Breast epithelium (tissue), 4 donors: ENCODE measurements at regions not wholly inside any gene's neighbourhood (a gene's known extent, or its start where the extent isn't known, plus 50 kb on each side); places are given as distances from the start of the nearest gene placed in this dataset.

ENCODE experiments used
- DNase-seq, 2 donors: peaks; one replicate each; pipeline ENCODE4 v3.0.0-alpha.2; 2019; ENCODE audit warnings: low spot score in 2 of 2
- H3K27ac ChIP-seq, 2 donors: fragments of 200-600 bp; sonication (generic) in 1 of 2; one replicate each; pipeline ENCODE4 v1.5.1; 2016 to 2019; ENCODE audit warnings: mild to moderate bottlenecking in 1 of 2
- H3K27me3 ChIP-seq, 2 donors: fragments of 200-600 bp; sonication (generic) in 1 of 2; one replicate each; pipeline versions ENCODE4 v1.5.1 to v1.6.0; 2017 to 2019; ENCODE audit warnings: control low read depth in 1 of 2, mild to moderate bottlenecking in 1 of 2
- H3K36me3 ChIP-seq: fragments of 200-600 bp; one replicate; pipeline ENCODE4 v1.5.1; 2019
- H3K4me1 ChIP-seq, 2 donors: fragments of 200-600 bp; sonication (generic); one replicate each; pipeline ENCODE4 v1.5.1; 2016 to 2019; ENCODE audit warnings: control low read depth in 1 of 2
- H3K4me3 ChIP-seq, 3 donors: fragments of 200-600 bp; sonication (generic); 1 replicate in 2 of 3; 2 replicates in 1 of 3; pipeline ENCODE4 v1.5.1; 2016 to 2019; ENCODE audit warnings: mild to moderate bottlenecking in 3 of 3, moderate library complexity in 2 of 3
- H3K9me3 ChIP-seq, 2 donors: fragments of 200-600 bp; sonication (generic) in 1 of 2; one replicate each; pipeline ENCODE4 v1.5.1; 2016 to 2019; ENCODE audit warnings: control low read depth in 1 of 2
- CTCF ChIP-seq, 3 donors: fragments of 450-650 bp; IDR thresholded peaks; one replicate each; pipeline ENCODE4 v1.5.1; 2016 to 2017; ENCODE audit warnings: antibody characterized with exemption in 3 of 3, mild to moderate bottlenecking in 3 of 3, moderate library complexity in 3 of 3
- POLR2A ChIP-seq: fragments of 450-650 bp; IDR thresholded peaks from one replicate; pipeline ENCODE4 v1.6.1; 2016; ENCODE audit warnings: antibody characterized with exemption, mild to moderate bottlenecking, moderate library complexity
- POLR2AphosphoS5 ChIP-seq, 3 donors: sonication (generic); formaldehyde crosslinking; IDR thresholded peaks; one replicate each; pipeline ENCODE4 v1.6.1; 2017; ENCODE audit warnings: antibody characterized with exemption in 3 of 3
- intact Hi-C: fragments of 100-400 bp; cut with DNase I; formaldehyde crosslinking; loops from one replicate; pipeline ENCODE4 v1.15.1; 2023; ENCODE audit warnings: low total_unique reads

- TF ChIP-seq CTCF (IDR thresholded peaks at IDR 0.05) = no peak
- DNase-seq = no peak
- H3K4me1 ChIP-seq = no peaks in the 10 kb centered on the region
- H3K27ac ChIP-seq = no peak overlapping the region
- H3K36me3 ChIP-seq = no peaks in the 10 kb centered on the region
- H3K4me3 ChIP-seq = no peak overlapping the region
- H3K27me3 ChIP-seq = peaks cover 0 to 4% of the 10 kb centered on the region in 2 donors
- H3K9me3 ChIP-seq = no peaks in the 10 kb centered on the region
- intact Hi-C loops = no loop called here
Measured at GRCh38 chr7:155162422-155162821, 92.3 kb downstream of the HTR5A start.

- no peaks in the 10 kb centered on the region for H3K4me1 ChIP-seq
- intact Hi-C loops = no loop called here
- H3K27me3 ChIP-seq = peaks cover 0 to 12% of the 10 kb centered on the region in 2 donors
- H3K27ac ChIP-seq = no peak overlapping the region
- DNase-seq = no peak
- TF ChIP-seq POLR2AphosphoS5 (IDR thresholded peaks at IDR 0.05) = no peak
- no peak for TF ChIP-seq CTCF (IDR thresholded peaks at IDR 0.05)
- no peak for TF ChIP-seq POLR2A
- no peaks in the 10 kb centered on the region for H3K9me3 ChIP-seq
- no peak overlapping the region for H3K4me3 ChIP-seq
- H3K36me3 ChIP-seq = no peaks in the 10 kb centered on the region
Measured at GRCh38 chr7:155163696-155164095, 93.6 kb downstream of the HTR5A start.

- intact Hi-C loops = no loop called here
- peaks cover 0 to 16% of the 10 kb centered on the region in 2 donors for H3K27me3 ChIP-seq
- TF ChIP-seq POLR2A (no peak), POLR2AphosphoS5 (IDR thresholded peaks at IDR 0.05) (no peak), CTCF (IDR thresholded peaks at IDR 0.05) (no peak)
- DNase-seq = no peak
- no peak overlapping the region for H3K4me3 ChIP-seq
- H3K36me3 ChIP-seq = no peaks in the 10 kb centered on the region
- H3K9me3 ChIP-seq = no peaks in the 10 kb centered on the region
- no peak overlapping the region for H3K27ac ChIP-seq
- H3K4me1 ChIP-seq = no peaks in the 10 kb centered on the region
Measured at GRCh38 chr7:155164316-155164715, 94.2 kb downstream of the HTR5A start.

GRCh38 chr7:155166108-155166507 is 96.0 kb downstream of the HTR5A start:
- Histone ChIP-seq H3K27ac (peak overlapping the region; percentile 52 to 58), H3K36me3 (no peaks in the 10 kb centered on the region), H3K4me1 (no peaks in the 10 kb centered on the region), H3K9me3 (no peaks in the 10 kb centered on the region), H3K27me3 (peaks cover 0 to 21% of the 10 kb centered on the region in 2 donors), H3K4me3 (no peak overlapping the region)
- intact Hi-C loops = no loop called here
- DNase-seq = no peak
- no peak for TF ChIP-seq POLR2A
- no peak for TF ChIP-seq POLR2AphosphoS5 (IDR thresholded peaks at IDR 0.05)
- no peak for TF ChIP-seq CTCF (IDR thresholded peaks at IDR 0.05)

- H3K27ac ChIP-seq = peak overlapping the region; percentile 52 to 58
- H3K9me3 ChIP-seq = no peaks in the 10 kb centered on the region
- peak; percentile 24 to 68 for DNase-seq
- TF ChIP-seq POLR2A (no peak), POLR2AphosphoS5 (IDR thresholded peaks at IDR 0.05) (peak in 1 of 3 donors; percentile 21), CTCF (IDR thresholded peaks at IDR 0.05) (no peak)
- intact Hi-C loops = no loop called here
- peaks cover 0 to 21% of the 10 kb centered on the region in 2 donors for H3K27me3 ChIP-seq
- H3K4me3 ChIP-seq = no peak overlapping the region
- H3K4me1 ChIP-seq = no peaks in the 10 kb centered on the region
- H3K36me3 ChIP-seq = no peaks in the 10 kb centered on the region
Measured at GRCh38 chr7:155166673-155167370, 96.7 kb downstream of the HTR5A start.
